HG03280 (cell line): ENCODE measurements at regions not wholly inside any gene's neighbourhood (a gene's known extent, or its start where the extent isn't known, plus 50 kb on each side); places are given as distances from the start of the nearest gene placed in this dataset.
"Not testable (repeated sequence)": the region's sequence is repeated elsewhere in the genome, so short reads cannot be mapped to it uniquely, and the experiment has no call there.

ENCODE experiments used
- ATAC-seq: cut with Tn5 transposase; IDR thresholded peaks from one replicate; pipeline ENCODE4 v1.9.1; 2021; ENCODE audit warnings: mild to moderate bottlenecking, moderate library complexity; ENCODE audit not compliant: unreplicated experiment

DNA sequence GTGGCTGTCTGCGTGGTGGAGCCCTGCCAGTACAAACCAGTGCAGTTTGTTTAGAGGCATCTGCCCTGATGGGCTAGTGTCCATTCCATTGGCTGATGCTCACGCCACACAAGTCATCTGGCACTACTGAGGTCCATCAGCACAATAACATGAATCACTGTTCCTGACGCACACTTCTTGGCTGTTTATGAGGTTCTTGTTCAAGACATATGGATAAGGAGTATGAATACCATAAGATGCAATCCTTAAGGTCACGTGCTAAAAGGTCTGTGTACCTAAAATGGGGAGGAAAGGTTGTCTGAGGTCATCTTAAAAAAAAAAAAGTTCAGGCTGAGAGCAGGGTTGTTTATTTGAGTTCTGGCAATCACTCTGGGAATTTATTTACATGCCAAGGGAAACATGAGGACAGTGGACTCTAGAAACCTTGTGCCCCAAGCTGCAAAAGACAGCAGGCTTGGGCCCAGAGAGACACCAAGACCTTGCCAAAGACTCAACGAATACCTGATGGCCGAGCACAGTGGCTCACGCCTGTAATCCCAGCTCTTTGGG is 54.1 kb upstream of the SHLD1 start:
- no peak for ATAC-seq

DNA sequence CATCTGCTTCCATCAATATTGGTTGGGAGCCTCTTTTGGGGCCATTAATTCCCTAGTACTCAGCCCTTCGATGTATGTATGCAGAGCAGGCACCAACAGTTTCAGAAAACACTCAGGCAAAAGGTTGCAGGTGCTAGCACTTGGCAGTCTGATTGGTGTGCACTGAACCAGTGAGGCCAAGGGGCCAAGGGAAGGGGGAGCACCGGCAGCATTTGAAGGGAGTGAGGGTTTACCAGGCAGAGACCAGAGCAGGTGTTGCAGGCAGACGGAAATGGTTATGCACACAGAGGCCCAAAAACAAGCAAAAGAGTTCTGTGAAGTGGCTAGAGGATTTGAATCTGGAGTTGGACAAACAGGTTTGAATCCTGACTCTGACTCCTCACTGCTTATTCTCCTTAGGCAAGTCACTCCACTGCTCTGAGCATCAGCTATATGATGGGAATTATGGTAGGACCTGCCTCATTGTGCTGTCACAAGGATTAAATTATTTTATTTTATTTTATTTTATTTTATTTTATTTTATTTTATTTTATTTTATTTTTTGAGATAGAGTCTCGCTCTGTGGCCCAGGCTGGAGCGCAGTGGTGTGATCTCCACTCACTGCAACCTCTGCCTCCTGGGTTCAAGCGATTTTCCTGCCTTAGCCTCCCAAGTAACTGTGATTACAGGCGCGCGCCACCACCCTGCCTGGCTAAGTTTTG is 58.1 kb upstream of the SHLD1 start:
- peak; percentile 98 for ATAC-seq

DNA sequence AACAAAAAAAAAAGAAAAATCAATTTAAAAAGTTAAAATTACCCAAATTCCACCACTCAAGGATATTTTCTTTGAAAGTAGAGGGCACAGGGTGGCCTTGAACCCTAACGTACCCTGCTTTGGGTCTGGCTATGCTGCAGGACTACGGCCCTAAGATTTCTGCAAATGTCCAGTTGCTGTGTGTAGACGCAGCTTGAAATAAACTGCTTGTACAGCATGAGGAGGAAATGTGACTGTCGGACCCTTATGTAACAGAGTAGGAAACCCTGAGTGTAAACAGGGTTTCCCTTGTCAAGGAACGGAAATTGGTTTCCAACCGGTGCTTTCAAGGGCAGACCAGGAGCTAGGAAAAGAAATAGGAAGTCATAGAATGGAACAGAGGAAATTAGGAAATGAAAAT is 60.7 kb upstream of the SHLD1 start:
- ATAC-seq = no peak

DNA sequence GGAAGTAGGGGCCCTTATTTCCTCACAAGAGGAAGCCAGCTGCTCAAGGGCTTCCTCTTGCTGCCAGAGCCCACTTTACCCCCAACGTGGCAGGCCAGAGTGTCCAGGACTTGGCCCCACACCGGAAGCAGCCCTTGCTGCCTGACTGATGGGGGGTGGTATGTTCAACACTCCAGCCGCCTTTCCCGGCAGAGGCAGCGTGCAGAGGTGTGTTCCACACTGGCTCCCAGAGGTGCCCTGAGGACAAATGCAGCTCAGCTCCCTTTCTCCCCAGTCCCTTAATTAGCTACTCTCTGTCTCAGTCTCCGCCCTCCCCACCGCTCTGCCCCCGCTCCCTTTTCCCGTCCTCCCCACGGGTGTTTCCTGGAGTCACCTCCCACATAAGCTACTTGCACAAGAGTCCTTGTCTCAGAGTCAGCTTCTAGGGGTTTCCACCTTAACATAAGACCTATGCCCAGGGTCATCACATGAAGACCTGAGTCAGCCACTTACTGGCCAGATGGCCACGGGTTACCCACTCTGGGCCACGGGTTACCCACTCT is 61.7 kb upstream of the SHLD1 start:
- ATAC-seq = no peak

DNA sequence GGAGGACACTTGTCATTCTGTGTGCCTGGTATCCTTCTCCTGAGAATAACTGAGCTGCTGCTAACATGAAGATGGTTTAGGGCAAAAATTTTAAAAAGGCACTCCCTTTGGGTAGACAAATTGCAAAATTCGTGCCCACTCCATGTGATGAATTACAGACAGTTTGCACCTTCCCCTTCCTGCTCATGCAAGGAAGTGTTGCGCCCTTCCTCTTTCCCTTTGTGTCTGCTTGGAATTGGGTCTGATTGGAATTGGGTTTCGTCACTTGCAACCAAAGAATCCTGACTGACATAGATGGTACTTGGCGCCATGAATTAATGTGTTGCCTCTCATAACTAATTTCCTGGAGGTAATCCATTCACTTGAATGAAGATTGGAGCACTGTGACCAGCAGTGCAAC is 62.3 kb upstream of the SHLD1 start:
- no peak for ATAC-seq

DNA sequence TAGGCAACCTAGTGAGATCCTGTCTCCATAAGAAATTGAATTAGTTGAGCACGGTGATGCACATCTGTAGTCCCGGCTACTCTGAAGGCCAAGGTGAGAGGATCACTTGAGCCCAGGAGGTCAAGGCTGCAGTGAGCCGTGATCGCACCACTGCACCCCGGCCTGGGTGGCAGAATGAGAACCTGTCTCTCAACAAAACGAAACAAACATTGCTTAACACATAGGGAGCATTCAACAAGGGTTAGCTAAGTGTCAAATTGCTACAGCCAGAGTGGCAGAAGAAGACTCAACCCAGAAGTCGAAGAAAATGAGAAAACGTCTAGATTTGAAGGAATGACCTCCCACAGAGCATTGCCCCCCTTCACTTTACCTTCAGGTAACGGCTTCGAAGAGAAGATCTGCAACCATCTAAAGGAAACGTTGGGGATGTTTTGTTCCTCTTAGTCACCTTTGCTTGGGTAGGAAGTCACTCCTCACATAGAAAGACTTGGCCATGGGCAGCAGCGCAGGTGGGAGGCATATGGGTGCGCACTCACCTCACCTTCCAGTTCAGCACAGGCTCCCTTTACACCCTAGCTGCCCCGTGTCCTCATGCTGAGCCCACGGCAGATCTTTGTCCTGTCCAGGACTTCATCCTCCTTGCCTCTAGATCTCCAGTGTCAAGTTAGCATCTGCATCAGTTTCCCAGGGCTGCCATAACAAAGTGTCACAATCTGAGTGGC is 63.7 kb upstream of the SHLD1 start:
- ATAC-seq = no peak

DNA sequence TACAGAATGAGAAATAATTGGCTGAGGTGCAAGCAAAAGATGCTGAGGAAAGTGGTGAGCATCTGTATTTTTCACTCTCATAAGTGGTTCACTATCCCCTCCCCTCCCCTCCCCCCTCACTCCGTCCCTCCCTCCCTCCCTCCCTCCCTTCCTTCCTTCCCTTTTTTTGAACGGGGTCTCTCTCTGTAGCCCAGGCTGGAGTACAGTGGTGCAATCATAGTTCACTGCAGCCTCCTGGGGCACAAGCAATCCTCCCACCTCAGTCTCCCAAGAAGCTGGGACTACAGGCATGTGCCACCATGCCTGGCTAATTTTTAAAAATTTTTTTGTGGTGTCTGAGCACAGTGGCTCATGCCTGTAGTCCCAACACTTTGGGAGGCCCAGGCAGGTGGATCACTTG is 67.6 kb upstream of the SHLD1 start:
- ATAC-seq = not testable (repeated sequence)

DNA sequence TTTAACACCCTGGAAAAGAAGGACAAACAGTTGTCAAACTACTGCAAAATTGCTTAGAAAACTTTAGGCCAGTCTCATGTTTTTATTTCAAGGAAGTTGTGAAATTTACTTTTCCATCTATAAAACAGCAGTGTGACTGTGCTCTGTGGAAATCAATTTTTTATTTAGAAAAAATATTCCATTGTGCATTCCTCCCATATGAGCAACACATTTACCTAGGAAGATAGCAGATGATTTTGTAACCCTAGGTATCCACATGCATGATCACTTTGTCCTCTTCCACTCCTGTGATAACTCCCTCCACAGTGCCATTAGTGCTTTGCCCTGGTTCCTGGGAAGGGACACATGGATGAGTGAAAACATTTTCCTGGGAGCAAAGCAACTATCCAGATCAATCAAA is 69.4 kb upstream of the GPCPD1 start:
- no peak for ATAC-seq

DNA sequence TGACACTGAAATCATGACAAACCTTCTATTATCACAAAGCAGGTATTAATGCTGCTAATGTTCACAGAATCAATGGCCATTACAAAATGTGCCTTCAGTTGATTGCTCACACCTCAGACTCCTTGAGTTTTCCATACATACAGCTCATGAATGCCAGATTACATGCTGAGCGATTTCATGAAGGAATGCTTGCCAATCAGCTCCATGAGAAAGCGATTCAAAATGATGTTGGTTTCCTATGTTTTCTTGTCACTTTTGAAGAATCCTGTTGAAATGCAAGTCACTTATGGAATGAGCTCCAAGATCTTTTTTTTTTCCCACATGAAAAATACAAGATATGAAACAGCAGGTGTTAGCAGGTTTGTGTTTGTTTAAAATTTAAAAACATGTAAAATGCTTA is 68.0 kb upstream of the GPCPD1 start:
- no peak for ATAC-seq

DNA sequence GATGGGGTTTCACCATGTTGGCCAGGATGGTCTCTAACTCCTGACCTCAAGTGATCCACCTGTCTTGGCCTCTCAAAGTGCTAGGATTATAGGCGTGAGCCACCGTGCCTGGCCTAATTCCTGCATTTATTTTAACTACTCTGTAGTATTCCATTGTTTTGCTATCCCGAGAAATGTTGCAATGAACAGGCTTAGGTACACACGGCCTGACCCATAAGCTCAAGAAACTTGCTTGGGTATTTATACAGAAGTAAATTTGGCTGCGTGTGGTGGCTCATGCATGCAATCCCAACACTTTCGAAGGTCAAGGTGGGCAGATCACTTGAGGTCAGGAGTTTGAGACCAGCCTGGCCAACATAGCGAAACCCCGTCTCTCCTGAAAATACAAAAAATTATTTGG is 67.1 kb upstream of the GPCPD1 start:
- ATAC-seq = not testable (repeated sequence)

DNA sequence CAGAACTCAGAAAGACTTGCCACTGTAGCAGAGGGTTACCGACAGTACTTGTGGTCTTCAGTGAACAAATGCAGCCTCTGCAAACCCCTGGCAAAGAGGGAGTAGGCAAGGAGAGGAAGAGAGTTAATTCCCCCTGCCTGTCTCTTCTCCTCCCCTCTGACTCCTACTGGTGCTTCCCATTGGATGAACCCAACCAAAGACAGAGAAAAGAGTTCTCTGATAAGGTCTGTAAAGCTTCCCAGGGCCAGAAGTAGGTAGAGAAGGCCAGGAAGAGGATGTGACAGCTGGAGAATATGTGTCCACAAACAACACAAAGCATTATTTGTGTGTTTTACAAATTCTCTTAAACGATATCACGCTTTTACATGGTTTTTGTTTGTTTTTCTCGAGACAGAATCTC is 66.6 kb upstream of the GPCPD1 start:
- no peak for ATAC-seq

DNA sequence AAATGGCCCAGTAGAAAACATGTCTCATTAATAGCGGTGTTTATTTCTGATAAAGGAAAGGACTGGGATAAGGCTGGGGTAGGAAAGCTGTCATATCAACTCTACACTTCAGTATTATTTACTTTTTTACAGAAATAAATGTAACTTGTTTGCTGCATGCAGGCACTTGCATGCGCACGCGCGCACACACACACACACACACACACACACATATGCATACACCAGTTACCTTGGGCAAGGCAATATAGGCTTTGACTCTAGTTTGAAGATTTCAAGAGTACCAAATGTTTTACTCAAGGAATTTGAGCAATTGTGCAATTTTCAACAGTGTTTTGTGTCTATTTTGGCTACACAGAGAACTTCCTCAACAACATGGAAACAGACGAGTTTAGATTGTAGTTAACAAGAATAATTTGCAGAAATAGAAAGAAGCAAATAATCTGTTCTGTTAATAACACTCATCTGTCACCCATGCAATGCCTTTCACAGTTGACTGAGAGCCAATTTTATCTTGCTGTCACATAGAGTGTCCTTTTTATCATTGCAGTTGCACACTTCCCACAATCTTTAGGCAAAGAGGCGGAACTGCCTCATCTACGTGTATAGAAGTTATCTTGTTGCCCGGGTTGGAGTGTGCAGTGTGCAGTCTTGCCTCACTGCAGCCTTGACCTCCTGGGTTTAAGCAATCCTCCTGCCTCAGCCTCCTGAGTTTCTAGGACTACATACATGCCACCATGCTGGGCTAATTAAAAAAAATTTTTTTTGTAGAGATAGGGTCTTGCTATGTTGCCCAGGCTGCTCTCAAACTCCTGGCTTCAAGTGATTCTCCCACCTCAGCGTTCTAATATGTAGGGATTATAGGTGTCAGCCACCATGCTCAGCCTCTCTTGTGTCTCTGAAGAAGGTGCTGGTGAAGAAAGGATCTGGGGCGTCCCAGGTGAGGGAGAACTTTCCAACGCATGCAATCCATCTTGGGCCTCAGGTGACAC is 64.6 kb upstream of the GPCPD1 start:
- no peak for ATAC-seq

DNA sequence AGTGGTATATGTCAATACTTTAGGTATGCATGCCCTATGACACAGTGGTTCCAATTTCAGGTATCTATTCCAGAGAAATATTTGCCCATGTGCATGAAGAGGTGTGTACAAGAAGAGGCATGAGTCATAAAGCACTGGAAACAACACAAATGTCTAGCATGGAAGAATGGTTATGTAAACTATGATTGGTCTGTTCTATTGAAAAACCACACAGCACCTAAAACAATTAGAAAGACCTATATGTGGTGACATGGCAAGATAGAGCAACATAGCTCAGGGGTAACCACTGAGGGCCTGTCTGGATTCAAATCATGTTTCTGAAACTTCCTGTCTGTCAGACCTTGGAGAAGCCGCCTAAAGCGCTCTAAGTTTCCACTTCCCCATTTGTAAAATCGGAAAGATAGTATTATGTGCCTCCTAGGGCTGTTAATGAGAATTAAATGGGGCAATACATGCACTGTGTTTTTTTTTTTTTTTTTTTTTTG is 63.4 kb upstream of the GPCPD1 start:
- peak; percentile 80 for ATAC-seq

DNA sequence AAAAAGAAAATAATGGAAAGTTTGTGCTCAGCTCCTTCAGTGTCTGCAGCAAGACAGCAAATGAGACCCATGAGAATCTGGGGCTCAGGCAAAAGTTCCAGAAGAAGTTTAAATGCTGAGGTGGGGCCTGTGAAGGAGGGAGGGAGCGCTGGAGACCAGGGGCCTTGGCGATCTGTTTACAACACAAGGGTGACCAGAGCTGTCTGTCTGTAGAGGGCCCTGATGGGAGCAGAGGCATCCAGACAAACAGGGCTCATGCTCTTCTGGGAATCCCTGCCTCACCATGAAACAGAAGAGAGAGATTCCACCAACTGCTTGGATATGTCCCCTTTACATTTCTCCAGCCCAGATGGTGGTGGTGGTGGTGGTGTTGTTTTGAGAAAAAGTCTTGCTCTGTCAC is 60.1 kb upstream of the GPCPD1 start:
- no peak for ATAC-seq

DNA sequence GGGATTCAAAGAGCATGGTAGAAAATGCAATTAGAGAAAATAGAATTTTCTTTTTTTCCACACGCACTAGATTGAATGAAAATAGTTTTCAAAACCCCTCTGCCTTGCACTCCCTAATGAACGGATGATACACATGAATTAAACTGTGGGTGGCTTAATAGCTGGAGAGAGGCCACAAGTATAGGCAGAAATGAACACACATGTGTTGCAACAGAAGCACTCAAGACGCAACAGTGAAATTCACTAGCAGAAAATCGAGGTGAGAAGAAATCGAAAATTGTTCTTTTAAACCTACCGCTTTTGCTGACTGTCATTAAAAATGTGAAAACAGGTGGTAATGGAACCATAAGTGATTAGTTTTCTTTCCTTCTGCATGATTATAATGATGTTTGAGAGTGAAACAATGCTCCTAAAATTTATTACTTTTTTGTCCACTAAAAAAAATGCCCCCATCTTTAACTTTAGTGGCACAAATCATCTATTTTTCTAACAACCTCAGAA is 59.3 kb upstream of the GPCPD1 start:
- no peak for ATAC-seq

DNA sequence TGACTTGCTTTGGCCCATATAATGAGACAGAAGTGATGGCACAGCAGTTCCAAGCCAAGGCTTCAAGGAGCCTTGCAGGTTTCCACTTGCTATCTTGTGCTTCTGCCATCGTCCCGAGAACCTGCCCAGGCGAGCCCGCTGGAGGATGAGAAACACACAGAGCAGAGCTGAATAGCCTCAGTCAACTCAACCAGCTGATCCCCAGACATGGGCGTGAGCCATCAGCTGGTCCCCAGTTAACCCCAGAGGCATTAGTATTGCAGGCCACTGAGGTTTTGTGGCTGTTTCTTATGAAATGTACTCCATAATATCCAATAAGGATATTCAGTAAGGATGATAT is 57.7 kb upstream of the GPCPD1 start:
- ATAC-seq = no peak

DNA sequence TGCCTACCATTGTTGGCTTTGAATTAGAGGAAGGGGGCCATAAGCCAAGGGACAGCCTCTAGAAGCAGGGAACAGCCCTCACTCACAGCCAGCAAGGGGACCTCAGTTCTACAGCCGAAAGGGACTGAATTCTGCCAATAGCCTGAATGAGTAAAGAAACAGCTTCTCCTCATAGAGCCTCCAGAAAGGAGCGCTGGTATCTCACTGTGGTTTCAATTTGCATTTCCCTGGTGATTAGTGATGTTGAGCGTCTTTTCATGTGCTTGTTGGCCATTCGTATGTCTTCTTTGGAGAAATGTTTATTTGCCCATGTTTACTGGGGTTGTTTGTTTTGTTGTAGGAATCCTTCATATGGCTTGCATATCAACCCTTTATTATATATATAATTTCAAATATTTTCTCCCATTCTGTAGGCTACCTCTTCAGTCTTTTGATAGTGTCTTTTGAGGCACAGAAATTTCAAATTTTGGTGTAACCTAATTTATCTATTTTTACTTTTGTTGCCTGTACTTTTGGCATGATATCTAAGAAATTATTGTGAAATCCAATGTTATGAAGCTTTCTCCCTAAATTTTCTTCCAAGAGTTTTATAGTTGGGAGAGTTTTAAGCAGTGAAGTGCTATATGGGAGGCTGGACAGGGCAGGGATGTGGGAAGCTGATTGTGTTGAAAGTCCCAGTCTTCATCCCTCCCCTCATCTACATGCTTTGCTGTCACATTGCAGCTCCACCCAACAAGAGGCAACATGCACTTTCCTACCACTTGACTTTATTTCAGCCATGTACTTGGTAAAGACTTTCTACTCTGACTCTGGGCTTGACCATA is 57.1 kb upstream of the GPCPD1 start:
- no peak for ATAC-seq

DNA sequence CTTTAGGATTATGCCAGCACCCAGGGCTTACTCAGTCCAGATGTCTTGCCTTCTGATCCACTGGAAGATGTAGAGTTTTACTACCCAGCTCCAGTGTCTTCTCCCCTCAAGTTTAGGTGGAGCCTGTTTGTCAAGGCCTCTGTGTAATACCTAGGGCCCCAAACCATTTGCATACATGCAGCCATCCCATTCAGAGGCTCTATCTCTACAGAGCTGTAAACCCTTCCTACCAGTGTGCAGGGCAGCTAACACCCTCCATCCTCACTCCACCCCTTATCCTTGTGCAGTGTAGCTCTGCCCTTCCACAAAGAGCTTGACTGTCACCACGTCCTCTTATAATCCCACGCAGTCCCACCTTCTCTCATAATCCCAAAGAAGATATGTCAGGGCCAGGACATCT is 54.6 kb upstream of the GPCPD1 start:
- ATAC-seq = no peak

DNA sequence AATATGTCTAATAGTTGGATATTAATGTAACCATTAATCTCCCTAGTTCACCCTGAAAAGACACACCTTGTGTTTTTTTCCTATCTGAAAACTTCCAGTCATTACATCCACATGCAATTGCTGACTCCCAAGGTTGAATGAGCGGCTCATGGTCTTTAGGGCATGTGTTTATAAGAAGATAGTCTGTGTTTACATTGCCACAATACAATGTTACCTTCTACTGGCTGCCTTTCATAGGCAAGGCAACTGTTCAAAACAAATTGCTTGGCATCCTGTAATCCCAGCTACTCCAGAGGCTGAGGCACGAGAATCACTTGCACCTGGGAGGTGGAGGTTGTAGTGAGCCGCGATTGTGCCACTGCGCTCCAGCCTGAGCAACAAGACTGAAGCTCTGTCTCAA is 52.6 kb upstream of the GPCPD1 start:
- ATAC-seq = no peak

DNA sequence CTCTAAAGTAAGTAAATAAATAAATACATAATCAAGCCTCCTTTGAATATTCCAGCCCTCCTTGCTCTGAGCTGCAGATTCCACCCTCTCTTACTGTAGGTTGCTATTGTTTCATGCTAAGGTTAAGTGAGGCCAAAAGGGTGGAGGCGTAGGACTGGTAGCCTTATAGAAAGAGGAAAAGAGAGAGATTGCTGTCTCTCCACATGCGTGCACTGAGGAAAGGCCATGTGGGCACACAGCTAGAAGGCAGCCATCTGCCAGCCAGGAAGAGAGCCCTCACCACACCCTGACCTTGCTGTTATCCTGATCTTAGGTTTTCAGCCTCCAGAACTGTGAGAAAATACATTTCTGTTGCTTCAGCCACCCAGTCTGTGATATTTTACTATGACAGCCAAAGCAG is 52.0 kb upstream of the GPCPD1 start:
- no peak for ATAC-seq
